DND-41 (cell line): ENCODE measurements at regions not wholly inside any gene's neighbourhood (a gene's known extent, or its start where the extent isn't known, plus 50 kb on each side); places are given as distances from the start of the nearest gene placed in this dataset.

Experiments used
- EZH2 ChIP-seq: IDR thresholded peaks from 3 replicates; pipeline ENCODE4 v1.6.1; 2012; ENCODE audit warnings: borderline replicate concordance, low read depth, mild to moderate bottlenecking, moderate library complexity, low read length, inconsistent platforms; ENCODE audit not compliant: severe bottlenecking
- TF ChIP-seq, protein P1 (sequence below): IDR thresholded peaks from 2 replicates; pipeline ENCODE4 v1.5.1; 2012; ENCODE audit warnings: borderline replicate concordance, low read length, moderate library complexity, mild to moderate bottlenecking; ENCODE audit not compliant: poor library complexity, severe bottlenecking; ENCODE audit errors: extremely low read depth

DNA sequence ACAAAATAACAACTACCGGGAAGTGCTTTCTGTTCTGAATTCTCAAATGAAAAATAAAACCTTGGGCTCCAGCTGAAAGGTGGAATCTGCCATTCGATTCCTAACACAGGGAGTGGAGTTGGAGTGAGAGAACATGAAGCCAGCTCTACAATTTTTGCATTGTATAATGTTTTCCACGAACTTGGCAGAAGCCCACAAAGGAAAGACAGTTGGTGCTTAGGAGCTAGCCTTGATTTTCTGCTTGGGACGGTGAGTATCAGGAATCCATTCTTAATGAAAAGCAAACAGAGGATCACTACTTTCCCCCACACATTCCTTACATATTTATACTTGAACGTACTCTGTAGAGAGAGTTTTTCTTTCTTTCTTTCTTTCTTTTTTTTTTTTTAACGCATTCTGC, 74.2 kb upstream of the FBXL7 start:
- no peak for TF ChIP-seq EZH2
- TF ChIP-seq, protein P1, sequence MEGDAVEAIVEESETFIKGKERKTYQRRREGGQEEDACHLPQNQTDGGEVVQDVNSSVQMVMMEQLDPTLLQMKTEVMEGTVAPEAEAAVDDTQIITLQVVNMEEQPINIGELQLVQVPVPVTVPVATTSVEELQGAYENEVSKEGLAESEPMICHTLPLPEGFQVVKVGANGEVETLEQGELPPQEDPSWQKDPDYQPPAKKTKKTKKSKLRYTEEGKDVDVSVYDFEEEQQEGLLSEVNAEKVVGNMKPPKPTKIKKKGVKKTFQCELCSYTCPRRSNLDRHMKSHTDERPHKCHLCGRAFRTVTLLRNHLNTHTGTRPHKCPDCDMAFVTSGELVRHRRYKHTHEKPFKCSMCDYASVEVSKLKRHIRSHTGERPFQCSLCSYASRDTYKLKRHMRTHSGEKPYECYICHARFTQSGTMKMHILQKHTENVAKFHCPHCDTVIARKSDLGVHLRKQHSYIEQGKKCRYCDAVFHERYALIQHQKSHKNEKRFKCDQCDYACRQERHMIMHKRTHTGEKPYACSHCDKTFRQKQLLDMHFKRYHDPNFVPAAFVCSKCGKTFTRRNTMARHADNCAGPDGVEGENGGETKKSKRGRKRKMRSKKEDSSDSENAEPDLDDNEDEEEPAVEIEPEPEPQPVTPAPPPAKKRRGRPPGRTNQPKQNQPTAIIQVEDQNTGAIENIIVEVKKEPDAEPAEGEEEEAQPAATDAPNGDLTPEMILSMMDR = no peak
